ENCODE measurements at regions not wholly inside any gene's neighbourhood (a gene's known extent, or its start where the extent isn't known, plus 50 kb on each side); places are given as distances from the start of the nearest gene placed in this dataset.

DNA sequence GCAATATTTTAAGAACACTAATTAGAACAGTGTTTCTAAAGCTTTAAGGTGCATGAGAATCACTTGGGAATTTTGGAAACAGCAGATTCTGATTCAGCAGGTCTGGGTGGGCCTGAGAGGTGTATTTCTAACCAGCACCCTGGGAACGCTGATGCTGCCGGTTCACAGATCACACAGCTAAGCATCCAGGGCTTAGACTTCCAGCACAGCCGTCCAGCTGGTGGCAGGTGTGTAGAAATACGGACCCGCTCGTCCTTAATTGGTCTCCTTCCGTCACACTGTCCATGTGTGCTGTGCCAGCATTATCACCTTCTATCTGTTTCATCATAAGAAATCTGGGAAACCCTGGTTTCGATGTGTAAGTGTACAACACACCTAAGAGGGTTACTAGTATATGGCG is 1029.0 kb downstream of the EFNB2 start:
- POLR2A ChIA-PET: no interaction called here
- CTCF ChIA-PET: no interaction called here
- DNase-seq (ENCODE audit: extremely low spot score): no peak
- no peak for TF ChIP-seq CTCF (IDR thresholded peaks at IDR 0.05; ENCODE audit: control extremely low read depth, extremely low read depth, low read depth, missing control alignments)

- no peak for TF ChIP-seq CTCF (IDR thresholded peaks at IDR 0.05; ENCODE audit: control extremely low read depth, extremely low read depth, low read depth, missing control alignments)
- POLR2A ChIA-PET: no interaction called here
- DNase-seq (ENCODE audit: extremely low spot score): no peak
- CTCF ChIA-PET: interaction anchor here (0.8 kb wide), 1 partner anchor 18 kb away, joined by 3 read pairs; no protein-coding TSS in a partner anchor
These were observed 1033.3 kb downstream of the EFNB2 start for GRCh38 chr13:105502193-105502592.

DNA sequence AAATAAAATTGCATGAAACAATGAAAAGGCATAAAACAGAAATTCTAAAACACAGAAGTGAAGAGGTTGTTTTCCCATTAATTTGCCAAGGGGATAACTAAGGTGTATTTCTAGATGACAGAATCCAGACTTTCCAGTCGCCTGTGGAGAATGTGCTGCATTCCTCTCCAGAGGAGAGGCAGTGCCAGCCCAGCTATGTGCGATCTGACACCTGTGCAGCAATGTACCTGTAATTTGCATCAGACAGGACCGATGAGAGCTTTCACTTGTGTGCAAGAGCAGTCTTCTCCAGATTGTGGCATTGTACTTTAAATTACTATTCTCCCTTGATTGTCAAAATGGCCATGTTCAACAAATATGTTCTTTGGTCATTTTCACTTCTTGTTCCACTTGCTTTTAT is 1037.9 kb downstream of the EFNB2 start:
- POLR2A ChIA-PET: no interaction called here
- no peak for TF ChIP-seq CTCF (IDR thresholded peaks at IDR 0.05; ENCODE audit: control extremely low read depth, extremely low read depth, low read depth, missing control alignments)
- DNase-seq (ENCODE audit: extremely low spot score): no peak
- CTCF ChIA-PET: no interaction called here

GRCh38 chr13:105492216-105492615 is 1043.2 kb downstream of the EFNB2 start:
- no peak for DNase-seq (ENCODE audit: extremely low spot score)
- ChIA-PET CTCF (no interaction called here), POLR2A (no interaction called here)
- no peak for TF ChIP-seq CTCF (IDR thresholded peaks at IDR 0.05; ENCODE audit: control extremely low read depth, extremely low read depth, low read depth, missing control alignments)

DNA sequence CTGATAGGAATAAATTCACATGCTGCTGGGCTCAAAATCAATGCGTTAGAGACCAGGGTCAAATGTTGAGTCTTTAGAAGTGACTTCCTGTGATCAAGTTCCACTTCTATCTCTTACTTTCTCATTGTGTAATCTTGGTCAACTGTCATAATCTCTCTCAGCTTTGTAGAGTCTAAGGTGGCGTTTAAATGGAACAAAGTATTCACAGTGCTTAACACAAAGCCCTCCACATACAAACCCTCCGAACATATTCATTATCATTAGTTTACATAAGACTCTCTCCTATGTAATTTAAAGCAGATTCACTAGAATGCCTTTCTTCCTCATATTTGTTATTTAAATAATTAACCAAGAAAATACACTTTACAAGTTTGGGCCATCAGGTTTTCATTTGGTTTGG is 1044.1 kb downstream of the EFNB2 start:
- TF ChIP-seq CTCF (IDR thresholded peaks at IDR 0.05; ENCODE audit: control extremely low read depth, extremely low read depth, low read depth, missing control alignments): no peak
- ChIA-PET POLR2A (no interaction called here), CTCF (no interaction called here)
- no peak for DNase-seq (ENCODE audit: extremely low spot score)

DNA sequence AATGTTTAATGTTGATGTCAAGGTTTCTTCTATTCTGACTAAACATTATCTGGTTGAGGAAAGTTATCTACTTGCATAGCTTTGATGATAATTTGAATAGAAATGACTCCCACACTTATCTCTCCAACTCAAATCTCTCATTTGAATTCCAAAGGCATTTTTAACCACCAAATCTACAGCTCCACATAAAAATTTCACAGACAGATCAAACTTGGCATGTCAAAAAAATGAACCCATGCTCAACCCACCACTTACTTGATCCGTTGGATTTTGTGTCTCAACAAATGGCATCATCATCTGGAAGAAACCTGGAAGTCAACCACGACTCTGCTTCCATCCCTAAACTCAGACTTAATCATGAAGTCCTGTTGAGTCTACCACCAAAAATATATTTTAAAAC is 1050.4 kb downstream of the EFNB2 start:
- TF ChIP-seq CTCF (IDR thresholded peaks at IDR 0.05; ENCODE audit: control extremely low read depth, extremely low read depth, low read depth, missing control alignments): no peak
- no peak for DNase-seq (ENCODE audit: extremely low spot score)
- ChIA-PET CTCF (no interaction called here), POLR2A (no interaction called here)

GRCh38 chr13:105474983-105475610 is 1060.4 kb downstream of the EFNB2 start:
- TF ChIP-seq CTCF (IDR thresholded peaks at IDR 0.05; ENCODE audit: control extremely low read depth, extremely low read depth, low read depth, missing control alignments): no peak
- CTCF ChIA-PET: no interaction called here
- DNase-seq (ENCODE audit: extremely low spot score): no peak
- POLR2A ChIA-PET: no interaction called here
